ENCODE measurements at regions not wholly inside any gene's neighbourhood (a gene's known extent, or its start where the extent isn't known, plus 50 kb on each side); places are given as distances from the start of the nearest gene placed in this dataset.

DNA sequence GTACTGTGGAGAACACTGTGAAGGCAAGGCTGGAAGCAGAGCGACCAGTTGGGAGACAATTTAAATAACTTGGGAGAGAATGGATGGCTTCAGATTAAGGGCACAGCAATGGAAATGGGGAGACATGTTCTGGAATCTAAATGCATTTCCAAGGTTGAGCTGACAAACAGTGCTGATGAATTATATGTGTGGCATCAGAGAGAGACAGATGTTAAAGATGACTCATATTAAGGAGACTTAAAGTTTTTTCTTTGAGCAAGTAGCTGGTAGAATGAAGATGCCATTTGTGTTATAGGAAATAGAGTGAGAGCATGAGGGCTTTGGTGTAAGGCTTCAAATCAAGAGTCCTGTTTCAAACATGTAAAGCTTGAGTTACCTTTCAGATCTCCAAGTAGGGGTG, 441.8 kb downstream of the SETBP1 start:
- no peak for TF ChIP-seq POLR2A (IDR thresholded peaks at IDR 0.05)
- TF ChIP-seq, protein P1, sequence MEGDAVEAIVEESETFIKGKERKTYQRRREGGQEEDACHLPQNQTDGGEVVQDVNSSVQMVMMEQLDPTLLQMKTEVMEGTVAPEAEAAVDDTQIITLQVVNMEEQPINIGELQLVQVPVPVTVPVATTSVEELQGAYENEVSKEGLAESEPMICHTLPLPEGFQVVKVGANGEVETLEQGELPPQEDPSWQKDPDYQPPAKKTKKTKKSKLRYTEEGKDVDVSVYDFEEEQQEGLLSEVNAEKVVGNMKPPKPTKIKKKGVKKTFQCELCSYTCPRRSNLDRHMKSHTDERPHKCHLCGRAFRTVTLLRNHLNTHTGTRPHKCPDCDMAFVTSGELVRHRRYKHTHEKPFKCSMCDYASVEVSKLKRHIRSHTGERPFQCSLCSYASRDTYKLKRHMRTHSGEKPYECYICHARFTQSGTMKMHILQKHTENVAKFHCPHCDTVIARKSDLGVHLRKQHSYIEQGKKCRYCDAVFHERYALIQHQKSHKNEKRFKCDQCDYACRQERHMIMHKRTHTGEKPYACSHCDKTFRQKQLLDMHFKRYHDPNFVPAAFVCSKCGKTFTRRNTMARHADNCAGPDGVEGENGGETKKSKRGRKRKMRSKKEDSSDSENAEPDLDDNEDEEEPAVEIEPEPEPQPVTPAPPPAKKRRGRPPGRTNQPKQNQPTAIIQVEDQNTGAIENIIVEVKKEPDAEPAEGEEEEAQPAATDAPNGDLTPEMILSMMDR (IDR thresholded peaks at IDR 0.05 in 4 of 5, conservative IDR thresholded peaks at IDR 0.05 in 1 of 5), result no peak
